ENCODE measurements at regions not wholly inside any gene's neighbourhood (a gene's known extent, or its start where the extent isn't known, plus 50 kb on each side); places are given as distances from the start of the nearest gene placed in this dataset.

DNA sequence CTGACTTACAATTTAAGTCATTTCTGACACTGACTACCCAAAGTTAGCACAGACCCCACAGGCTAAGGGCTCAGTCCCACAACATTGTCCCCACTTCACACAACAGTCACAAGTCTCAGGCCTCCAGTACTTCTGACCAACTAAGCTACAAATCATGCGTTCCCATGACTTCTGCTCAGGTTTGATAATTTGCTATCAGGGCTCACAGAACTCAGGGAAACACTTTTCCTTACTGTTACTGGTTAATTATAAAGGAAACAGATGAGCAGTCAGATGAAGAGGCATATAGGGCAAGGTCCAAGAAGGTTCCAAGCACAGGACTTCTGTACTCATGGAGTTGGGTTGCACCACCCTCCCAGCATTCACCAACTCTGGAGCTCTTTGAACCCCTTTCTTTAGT lies 151.2 kb upstream of the TNR start:
- DNase-seq = no peak
- ATAC-seq = no peak
- H3K4me3 Mint-ChIP-seq = no peak overlapping the region
- H3K27me3 Mint-ChIP-seq (ENCODE audit: low read depth) = no peaks in the 10 kb centered on the region
- H3K4me1 Mint-ChIP-seq (ENCODE audit: low read depth) = no peaks in the 10 kb centered on the region
- H3K9me3 Mint-ChIP-seq = no peaks in the 10 kb centered on the region
- no peaks in the 10 kb centered on the region for H3K36me3 Mint-ChIP-seq (ENCODE audit: insufficient read depth)

DNA sequence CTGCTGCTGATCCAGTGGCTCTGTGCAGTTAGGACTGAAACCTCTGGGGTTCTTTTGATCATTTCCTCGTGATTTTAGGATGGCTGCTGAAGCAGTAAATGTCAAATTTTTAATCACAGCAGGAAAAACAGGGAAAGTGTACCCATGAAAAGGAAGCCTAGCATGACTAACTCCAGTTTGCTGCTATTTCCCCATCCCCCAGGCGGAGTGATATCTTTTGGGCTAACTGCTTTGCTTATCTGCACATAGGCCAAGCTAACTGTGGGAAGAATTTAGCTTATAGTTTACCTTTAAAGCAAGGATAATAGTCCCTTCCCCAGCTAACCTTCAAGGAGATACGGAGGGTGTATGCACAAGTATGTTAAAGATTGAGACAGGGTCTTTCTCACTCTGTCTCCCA lies 149.8 kb upstream of the TNR start:
- Mint-ChIP-seq H3K4me3 (no peak overlapping the region), H3K4me1 (ENCODE audit: low read depth) (no peaks in the 10 kb centered on the region), H3K9me3 (no peaks in the 10 kb centered on the region), H3K36me3 (ENCODE audit: insufficient read depth) (no peaks in the 10 kb centered on the region), H3K27me3 (ENCODE audit: low read depth) (peaks cover 2% of the 10 kb centered on the region)
- no peak for DNase-seq
- ATAC-seq = no peak

DNA sequence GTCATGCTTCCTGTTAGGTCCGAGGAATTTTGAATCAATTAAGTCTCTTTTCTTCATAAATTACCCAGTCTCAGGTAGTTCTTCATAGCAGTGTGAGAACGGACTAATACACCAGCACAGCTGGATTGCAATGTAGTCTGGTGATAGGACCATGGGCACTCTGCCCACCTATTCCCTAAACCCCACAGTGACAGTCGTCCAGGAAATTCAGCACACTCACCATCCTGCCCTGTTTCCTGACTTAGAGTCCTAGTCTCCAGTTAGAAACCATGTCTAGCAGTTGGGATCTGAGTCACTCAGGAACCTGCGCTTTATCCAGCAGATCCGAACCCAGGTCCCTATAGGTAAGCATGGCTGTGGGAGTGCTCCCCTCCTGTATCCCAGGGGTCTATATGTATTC lies 149.3 kb upstream of the TNR start:
- ATAC-seq (no peak), DNase-seq (no peak)
- peaks cover 2% of the 10 kb centered on the region for H3K27me3 Mint-ChIP-seq (ENCODE audit: low read depth)
- no peak overlapping the region for H3K4me3 Mint-ChIP-seq
- H3K4me1 Mint-ChIP-seq (ENCODE audit: low read depth) = no peaks in the 10 kb centered on the region
- H3K36me3 Mint-ChIP-seq (ENCODE audit: insufficient read depth) = no peaks in the 10 kb centered on the region
- H3K9me3 Mint-ChIP-seq = no peaks in the 10 kb centered on the region

DNA sequence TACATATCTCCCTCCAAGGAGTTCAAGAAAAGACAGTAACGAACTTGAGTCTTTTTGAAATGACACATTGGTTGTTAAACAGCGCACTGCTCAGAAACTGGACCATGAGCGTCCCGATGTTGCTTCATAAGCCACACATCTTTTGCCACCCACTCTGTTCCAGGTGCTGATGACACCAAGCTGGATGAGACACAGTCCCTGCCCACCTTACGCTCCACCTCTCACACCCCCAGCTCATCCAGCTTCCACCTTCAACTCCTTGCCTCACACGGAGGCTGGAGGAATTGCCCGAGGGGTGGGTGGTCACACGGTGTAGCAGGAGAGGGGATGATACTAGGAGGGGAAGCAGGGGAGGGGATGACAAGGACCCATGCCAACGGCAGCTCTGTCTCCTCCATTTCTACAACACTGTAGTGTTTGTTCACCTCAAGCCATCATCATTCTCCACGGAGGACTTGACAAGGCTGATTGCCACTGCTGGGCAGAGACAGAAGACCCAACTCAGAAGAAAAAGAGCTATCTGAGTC lies 148.5 kb upstream of the TNR start:
- H3K9me3 Mint-ChIP-seq = no peaks in the 10 kb centered on the region
- ATAC-seq = no peak
- no peaks in the 10 kb centered on the region for H3K4me1 Mint-ChIP-seq (ENCODE audit: low read depth)
- H3K36me3 Mint-ChIP-seq (ENCODE audit: insufficient read depth) = no peaks in the 10 kb centered on the region
- no peak for DNase-seq
- peaks cover 2% of the 10 kb centered on the region for H3K27me3 Mint-ChIP-seq (ENCODE audit: low read depth)
- H3K4me3 Mint-ChIP-seq = no peak overlapping the region

DNA sequence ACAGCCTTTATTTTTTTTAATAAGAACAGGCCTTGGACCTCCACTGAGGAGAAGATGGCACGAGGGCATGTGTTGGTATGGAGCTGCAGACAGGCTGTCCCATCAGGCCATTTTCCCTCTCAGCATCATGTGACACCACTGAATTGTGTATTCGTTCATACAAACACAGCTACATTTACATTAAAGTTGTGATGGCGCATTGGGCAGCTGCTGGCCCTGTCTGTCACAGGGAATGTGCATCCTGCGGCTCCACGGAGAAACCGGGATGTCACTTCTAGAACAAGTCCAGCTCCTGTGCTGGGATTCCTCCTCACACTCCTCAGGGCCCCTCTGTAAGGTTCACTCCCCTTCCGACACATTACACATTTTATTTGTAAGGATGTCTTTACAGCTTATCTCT lies 147.6 kb upstream of the TNR start:
- ATAC-seq (no peak), DNase-seq (no peak)
- Mint-ChIP-seq H3K4me1 (ENCODE audit: low read depth) (no peaks in the 10 kb centered on the region), H3K36me3 (ENCODE audit: insufficient read depth) (no peaks in the 10 kb centered on the region), H3K9me3 (no peaks in the 10 kb centered on the region), H3K4me3 (no peak overlapping the region), H3K27me3 (ENCODE audit: low read depth) (peaks cover 2% of the 10 kb centered on the region)

DNA sequence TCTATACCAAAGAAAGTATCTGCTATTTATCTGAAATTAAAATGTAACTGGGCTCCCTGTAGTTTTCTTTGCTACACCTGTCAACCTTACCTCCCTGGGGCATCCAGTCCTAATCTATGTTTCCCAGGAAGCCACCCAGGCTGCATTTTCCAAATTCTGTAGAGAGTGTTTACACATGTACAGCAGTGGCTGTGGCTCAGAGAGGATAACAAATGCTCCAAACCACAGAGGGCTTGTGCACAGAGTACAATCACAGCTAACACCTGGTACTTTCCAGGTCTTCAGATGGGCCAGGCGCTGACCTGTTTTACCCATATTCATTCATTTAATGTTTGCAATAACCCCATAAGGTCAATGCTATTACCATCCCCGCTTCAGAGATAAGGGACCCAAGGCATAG lies 146.5 kb upstream of the TNR start:
- ATAC-seq (no peak), DNase-seq (no peak)
- no peaks in the 10 kb centered on the region for H3K4me1 Mint-ChIP-seq (ENCODE audit: low read depth)
- no peaks in the 10 kb centered on the region for H3K36me3 Mint-ChIP-seq (ENCODE audit: insufficient read depth)
- H3K9me3 Mint-ChIP-seq = no peaks in the 10 kb centered on the region
- no peak overlapping the region for H3K4me3 Mint-ChIP-seq
- H3K27me3 Mint-ChIP-seq (ENCODE audit: low read depth) = peaks cover 2% of the 10 kb centered on the region

DNA sequence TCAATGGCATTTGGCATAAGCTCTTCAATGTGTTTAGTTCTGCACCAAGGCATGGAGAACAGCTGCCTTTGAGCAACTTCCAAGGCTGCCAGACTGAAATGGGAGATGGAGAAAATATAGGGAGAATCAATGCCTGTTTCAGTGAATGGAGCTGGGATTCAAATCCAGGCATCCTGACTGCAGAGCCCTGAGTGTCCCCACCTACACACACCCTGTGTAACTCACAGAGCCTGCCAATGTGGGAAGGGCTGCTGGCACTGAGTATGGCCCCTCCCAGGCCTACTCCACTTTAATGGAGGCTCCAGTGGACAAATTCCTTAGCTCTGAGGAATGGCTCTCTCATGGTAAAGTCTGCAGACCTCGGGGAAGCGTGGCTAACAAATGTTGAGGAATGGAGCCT lies 145.6 kb upstream of the TNR start:
- no peak for DNase-seq

DNA sequence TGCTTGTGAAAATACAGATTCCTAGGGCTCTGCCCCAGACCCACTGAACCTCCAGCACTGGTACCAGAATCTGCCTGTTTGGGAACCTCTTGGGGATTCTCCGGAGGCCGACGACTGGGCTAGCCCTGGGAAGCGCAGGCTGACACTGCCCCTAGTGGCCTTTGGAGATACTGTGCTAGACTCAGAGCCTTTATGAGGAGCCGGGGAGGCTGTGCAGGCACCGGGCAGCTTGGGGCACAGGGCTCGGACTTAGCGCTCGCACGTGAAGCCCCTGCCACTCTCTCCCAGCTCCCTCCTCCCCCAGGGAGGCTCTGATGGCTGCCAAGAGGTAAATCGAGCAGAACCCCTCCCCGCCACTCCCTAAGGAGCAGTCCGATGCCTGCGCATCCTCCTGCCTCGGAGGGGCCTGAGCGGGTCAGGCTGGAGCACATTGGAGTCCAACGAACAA lies 144.6 kb upstream of the TNR start:
- H3K27me3 Mint-ChIP-seq (ENCODE audit: low read depth) = peaks cover 2% of the 10 kb centered on the region
- H3K4me3 Mint-ChIP-seq = no peak overlapping the region
- H3K4me1 Mint-ChIP-seq (ENCODE audit: low read depth) = no peaks in the 10 kb centered on the region
- DNase-seq = no peak
- no peaks in the 10 kb centered on the region for H3K9me3 Mint-ChIP-seq
- no peaks in the 10 kb centered on the region for H3K36me3 Mint-ChIP-seq (ENCODE audit: insufficient read depth)
- ATAC-seq = peak in 1 of 2 donors; percentile 72

More for the DNA sequence above, 145.6 kb upstream of the TNR start:
- Mint-ChIP-seq H3K36me3 (ENCODE audit: insufficient read depth) (no peaks in the 10 kb centered on the region), H3K27me3 (ENCODE audit: low read depth) (peaks cover 2% of the 10 kb centered on the region), H3K4me1 (ENCODE audit: low read depth) (no peaks in the 10 kb centered on the region), H3K4me3 (no peak overlapping the region), H3K9me3 (no peaks in the 10 kb centered on the region)
- ATAC-seq = no peak

DNA sequence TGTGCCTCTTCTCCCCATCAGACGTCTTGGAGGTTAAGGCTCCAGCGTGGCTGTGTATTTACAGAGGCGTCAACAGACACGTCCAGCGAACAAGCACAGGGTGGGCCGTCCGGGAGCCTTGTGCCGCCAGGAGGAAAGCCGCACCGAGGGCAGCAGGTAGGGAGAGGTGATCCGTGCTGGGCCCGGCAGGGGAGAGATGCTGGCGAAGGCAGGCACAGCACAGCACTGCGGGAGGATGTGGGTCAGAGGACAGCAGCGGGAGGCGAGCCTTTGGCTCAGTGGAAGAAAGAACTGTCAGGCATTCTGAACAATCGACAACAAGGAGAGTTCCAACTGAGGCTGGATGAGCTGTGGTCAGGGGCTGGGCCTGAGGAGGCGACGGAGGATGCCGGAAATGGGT lies 144.1 kb upstream of the TNR start:
- no peak for ATAC-seq
- DNase-seq = no peak
- Mint-ChIP-seq H3K27me3 (ENCODE audit: low read depth) (peaks cover 3% of the 10 kb centered on the region), H3K4me1 (ENCODE audit: low read depth) (no peaks in the 10 kb centered on the region), H3K36me3 (ENCODE audit: insufficient read depth) (no peaks in the 10 kb centered on the region), H3K9me3 (no peaks in the 10 kb centered on the region), H3K4me3 (no peak overlapping the region)

DNA sequence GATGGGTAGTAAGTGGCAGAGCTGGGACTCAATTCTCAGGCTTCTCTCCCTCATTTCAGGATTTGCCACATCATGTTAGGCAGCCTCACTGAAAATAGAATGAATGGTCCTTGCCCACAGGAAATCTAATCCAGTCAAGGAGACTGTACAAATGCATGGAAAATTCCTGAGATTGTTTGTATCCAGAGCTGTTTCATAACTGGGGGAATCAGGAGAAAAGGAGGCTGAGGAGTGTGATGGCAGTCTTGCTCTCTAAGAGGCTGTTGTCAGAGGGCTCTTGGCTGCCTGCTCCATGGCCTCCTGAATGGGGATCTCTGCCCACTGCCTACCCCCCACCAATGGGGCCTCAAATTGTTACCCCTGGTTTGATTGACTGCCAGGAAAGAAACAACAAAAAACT lies 141.9 kb upstream of the TNR start:
- no peaks in the 10 kb centered on the region for H3K9me3 Mint-ChIP-seq

DNA sequence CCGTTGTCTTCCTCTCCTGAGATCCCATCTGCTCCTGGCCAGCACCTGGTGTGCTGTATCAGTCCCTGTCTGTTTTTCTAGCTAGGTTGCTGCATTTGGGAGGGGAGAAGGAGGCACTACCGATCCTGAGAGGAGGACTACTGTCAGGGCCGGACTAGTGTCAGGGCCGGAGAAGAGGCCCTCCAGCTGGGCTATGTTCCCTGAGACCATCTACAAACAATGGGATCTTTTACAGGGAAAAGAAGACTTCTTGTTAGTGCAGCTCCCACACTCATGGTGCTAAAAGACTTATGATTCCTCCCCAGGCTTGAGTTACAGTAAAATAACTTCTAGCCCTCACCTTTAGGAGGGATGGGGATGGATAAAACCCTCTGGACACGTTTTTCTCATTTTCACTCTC lies 141.0 kb upstream of the TNR start:
- ATAC-seq = no peak
- H3K4me3 Mint-ChIP-seq = no peak overlapping the region
- H3K36me3 Mint-ChIP-seq (ENCODE audit: insufficient read depth) = no peaks in the 10 kb centered on the region
- no peaks in the 10 kb centered on the region for H3K9me3 Mint-ChIP-seq
- H3K4me1 Mint-ChIP-seq (ENCODE audit: low read depth) = no peaks in the 10 kb centered on the region
- no peak for DNase-seq
- peaks cover 4% of the 10 kb centered on the region for H3K27me3 Mint-ChIP-seq (ENCODE audit: low read depth)

More for the DNA sequence above, 141.9 kb upstream of the TNR start:
- Mint-ChIP-seq H3K4me3 (no peak overlapping the region), H3K4me1 (ENCODE audit: low read depth) (no peaks in the 10 kb centered on the region), H3K36me3 (ENCODE audit: insufficient read depth) (no peaks in the 10 kb centered on the region), H3K27me3 (ENCODE audit: low read depth) (peaks cover 4% of the 10 kb centered on the region)
- ATAC-seq = no peak
- DNase-seq = no peak

DNA sequence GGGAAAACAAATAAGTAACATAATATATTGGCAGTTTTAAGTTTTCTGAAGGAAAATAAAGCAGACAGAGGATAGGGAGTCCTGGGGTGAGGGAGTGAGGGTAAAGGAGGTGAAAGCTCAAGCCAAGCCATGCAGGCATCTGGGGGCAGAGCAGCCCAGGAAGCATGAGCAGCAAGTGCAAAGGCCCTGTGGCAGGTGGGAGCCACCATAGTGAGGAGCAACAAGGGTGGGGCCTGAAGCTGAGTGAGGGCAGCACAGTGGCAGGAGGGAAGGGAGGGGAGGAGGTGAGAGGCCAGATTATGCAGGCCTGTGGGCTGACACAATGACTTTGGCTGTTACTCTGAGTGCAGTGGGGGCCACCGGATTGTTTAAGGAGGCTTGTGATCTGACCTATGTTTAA lies 138.8 kb upstream of the TNR start:
- ATAC-seq (no peak), DNase-seq (no peak)
- H3K36me3 Mint-ChIP-seq (ENCODE audit: insufficient read depth) = no peaks in the 10 kb centered on the region
- no peaks in the 10 kb centered on the region for H3K9me3 Mint-ChIP-seq
- no peaks in the 10 kb centered on the region for H3K4me1 Mint-ChIP-seq (ENCODE audit: low read depth)
- H3K27me3 Mint-ChIP-seq (ENCODE audit: low read depth) = peaks cover 2% of the 10 kb centered on the region
- no peak overlapping the region for H3K4me3 Mint-ChIP-seq

DNA sequence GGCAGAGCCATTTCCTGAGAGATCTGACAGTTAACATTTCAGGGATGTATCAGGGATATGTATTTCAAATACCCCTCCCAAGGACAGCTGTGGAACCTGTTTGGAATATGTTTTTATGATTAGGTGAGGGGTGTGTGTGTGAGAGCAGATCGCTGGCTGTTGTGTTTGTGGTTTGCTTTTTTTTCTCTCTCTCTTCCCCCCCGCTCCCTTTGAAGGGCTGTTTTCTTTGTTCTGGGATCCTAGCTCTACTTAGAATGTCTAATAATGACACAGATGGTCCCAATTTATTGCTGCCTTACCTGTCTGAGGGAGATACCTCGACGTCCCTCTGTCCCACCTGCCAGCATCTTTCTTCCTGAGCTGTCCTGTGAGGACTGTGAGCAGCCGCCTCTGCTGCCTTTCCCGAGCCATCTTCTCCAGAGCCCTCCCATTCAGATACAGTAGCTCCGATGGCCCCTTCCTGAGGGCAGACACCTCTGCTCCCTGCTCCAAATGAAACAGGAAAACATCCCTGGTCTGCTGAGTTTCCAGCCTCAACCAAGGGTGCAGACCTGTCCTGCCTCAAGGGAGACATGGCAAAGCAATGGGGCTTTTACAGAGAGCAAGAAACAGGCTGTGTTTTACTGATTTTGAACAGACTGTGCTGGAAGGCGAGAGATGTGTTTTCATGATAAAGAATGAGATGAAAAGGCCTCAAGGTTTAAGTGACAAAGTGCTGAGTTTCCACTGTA lies 138.0 kb upstream of the TNR start:
- Mint-ChIP-seq H3K9me3 (no peaks in the 10 kb centered on the region), H3K27me3 (ENCODE audit: low read depth) (peaks cover 2% of the 10 kb centered on the region), H3K4me1 (ENCODE audit: low read depth) (no peaks in the 10 kb centered on the region), H3K4me3 (no peak overlapping the region), H3K36me3 (ENCODE audit: insufficient read depth) (no peaks in the 10 kb centered on the region)
- DNase-seq (no peak), ATAC-seq (no peak)

DNA sequence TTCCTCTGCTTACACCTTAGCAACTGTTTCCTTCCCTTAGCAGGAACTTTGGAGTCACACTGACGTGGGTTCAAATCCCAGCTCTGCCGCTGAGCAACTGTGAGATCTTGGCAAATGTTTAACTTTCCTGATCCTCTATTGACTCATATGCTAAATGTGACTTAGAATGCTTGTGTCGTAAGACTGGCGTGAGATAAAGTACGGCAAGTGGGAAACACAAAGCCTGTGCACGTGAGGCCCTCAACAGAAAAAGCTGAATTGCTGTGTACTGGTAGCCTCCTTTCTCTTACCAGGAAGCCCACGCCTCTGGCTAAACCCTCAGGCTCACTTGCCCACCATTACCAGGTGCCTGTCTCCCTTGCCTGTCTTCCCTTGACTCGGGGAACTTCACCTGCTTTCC lies 135.4 kb upstream of the TNR start:
- peaks cover 2% of the 10 kb centered on the region for H3K27me3 Mint-ChIP-seq (ENCODE audit: low read depth)
- no peaks in the 10 kb centered on the region for H3K9me3 Mint-ChIP-seq
- H3K4me3 Mint-ChIP-seq = no peak overlapping the region
- ATAC-seq (no peak), DNase-seq (no peak)
- no peaks in the 10 kb centered on the region for H3K36me3 Mint-ChIP-seq (ENCODE audit: insufficient read depth)
- H3K4me1 Mint-ChIP-seq (ENCODE audit: low read depth) = no peaks in the 10 kb centered on the region

DNA sequence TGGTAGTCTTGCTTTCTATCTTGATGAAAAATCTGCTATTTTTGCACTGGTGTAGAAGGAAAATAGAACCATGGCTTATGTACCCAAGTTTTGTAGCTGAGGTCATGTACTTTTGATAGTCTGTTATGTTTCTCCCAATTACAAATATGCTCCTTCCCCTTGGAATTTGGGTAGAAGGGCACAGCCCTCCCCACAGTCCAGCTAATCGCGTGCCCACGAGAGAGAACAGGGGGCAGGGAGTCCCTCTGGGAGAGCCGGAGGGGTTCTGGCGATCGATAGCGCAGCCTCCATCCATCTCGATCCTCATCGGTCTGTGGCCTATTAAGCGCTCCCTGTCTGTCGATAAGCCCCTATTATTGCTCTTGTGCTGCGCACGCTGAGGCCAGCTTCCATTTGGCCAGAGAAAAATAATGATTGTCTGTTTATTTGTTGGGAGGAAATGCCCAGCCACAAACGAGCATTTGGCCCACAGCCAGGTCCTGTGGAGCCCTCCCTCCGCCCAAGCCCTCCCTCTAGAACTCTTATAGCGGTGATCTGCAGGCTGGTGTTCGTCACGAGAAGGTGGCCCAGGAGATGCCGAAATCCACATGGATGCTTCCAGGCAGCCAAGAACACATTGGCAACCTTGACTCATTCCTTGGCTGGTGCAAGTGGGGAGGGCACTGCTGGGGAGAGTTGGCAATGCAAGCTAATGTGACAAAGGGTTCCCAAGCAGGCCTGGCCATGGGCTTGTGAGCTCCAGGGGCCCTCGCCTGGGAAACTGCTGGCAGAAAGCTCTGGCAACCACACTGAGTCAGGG lies 134.7 kb upstream of the TNR start:
- Mint-ChIP-seq H3K36me3 (ENCODE audit: insufficient read depth) (no peaks in the 10 kb centered on the region), H3K4me3 (no peak overlapping the region), H3K9me3 (no peaks in the 10 kb centered on the region), H3K27me3 (ENCODE audit: low read depth) (peaks cover 2% of the 10 kb centered on the region), H3K4me1 (ENCODE audit: low read depth) (no peaks in the 10 kb centered on the region)
- ATAC-seq (no peak), DNase-seq (no peak)

Measured in activated T-cell treated with anti-CD3 and anti-CD28 coated beads, Interleukin-2, amount 50 U/mL, for 4 hours (primary cell).